ENCODE measurements at regions not wholly inside any gene's neighbourhood (a gene's known extent, or its start where the extent isn't known, plus 50 kb on each side); places are given as distances from the start of the nearest gene placed in this dataset.

DNA sequence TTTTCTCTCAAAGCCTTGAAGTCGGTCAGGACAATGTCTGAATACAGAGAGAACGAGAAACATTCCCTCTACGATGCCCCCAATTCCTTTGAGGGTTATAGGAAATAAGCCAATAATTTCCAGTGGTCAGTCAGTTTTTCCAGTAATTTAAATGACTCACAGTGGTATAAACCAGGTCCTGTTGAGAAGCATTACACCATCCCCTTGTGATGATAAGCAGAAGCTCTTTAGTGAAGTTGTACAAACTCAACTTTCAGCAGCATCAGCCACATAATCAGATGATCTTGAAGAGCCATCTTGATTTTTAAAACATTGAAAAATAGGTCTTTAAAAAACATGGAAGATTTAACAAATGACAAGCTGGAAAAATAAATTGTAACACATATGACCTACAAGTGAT, 173.9 kb upstream of the ZNF462 start:
- DNase-seq: no peak

DNA sequence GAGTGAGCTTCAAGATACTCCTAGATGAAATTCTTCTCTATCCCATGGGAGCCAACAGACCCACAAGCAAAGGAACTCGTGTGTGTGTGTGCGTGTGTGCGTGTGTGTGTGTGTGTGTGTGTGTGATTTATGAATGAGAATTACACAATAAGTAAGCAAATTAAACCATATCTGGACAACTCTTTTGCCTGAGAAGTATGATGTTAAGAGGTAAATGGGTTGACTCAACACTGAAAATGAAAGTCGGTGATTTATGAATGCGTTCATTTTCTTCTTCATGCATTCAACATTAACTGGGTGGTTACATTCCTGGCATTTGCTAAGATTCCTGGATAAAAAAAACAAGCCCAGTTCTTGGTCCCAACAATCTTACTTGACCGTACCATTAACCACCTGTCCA, 171.3 kb upstream of the ZNF462 start:
- DNase-seq: no peak

DNA sequence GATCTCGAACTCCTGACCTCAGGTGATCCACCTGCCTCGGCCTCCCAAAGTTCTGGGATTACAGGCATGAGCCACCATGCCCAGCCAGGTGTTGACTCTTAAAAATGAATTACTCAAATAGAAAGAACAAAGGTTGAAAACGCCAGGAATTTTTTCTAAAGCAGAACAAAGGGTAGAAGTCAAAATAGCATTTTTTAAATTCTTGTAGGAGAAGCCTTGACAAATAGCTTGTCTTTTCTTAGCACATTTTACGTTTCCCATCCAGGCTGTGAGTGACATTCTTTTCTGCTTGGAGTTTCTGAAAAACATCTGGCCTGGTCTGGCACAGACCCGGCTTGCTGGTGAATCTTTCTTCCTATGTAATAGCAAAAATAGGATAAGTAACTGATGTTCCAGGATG, 169.4 kb upstream of the ZNF462 start:
- no peak for DNase-seq

DNA sequence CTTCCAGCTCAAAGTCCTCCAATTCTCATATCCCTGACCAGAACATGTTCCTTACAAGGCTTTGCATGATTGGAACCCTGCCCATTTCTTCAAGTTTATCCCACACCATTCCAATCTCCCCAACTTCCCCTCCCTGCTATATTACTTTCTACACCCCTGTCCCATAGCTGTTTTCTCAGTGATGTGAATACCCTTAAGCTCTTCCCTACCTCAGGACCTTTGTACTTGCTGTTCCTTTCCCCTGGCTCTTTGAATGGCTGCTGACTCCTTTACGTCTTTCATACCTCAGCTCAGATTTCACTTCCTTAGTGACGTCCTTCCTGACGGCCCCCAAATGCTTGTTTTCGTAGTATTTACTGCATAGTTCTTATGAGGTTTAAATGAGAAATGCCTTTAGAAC, 166.2 kb upstream of the ZNF462 start:
- no peak for DNase-seq

DNA sequence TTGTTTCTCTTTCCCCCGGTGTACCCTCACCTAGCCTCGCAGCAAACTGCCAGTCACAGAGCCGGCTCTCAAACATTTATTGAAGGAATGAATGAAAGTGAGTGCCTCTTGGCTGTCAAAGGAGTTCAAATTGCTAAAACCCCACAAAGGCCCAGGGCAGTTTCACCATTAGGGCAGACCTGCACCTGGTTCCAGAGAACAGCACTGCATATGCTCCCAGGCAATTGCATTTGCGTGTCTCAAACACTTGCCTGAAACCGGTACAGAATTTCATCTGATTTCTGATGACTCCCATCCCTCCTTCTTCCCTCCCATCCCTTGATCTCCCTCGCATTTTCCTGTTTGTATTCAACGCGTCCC, 165.6 kb upstream of the ZNF462 start:
- no peak for DNase-seq

DNA sequence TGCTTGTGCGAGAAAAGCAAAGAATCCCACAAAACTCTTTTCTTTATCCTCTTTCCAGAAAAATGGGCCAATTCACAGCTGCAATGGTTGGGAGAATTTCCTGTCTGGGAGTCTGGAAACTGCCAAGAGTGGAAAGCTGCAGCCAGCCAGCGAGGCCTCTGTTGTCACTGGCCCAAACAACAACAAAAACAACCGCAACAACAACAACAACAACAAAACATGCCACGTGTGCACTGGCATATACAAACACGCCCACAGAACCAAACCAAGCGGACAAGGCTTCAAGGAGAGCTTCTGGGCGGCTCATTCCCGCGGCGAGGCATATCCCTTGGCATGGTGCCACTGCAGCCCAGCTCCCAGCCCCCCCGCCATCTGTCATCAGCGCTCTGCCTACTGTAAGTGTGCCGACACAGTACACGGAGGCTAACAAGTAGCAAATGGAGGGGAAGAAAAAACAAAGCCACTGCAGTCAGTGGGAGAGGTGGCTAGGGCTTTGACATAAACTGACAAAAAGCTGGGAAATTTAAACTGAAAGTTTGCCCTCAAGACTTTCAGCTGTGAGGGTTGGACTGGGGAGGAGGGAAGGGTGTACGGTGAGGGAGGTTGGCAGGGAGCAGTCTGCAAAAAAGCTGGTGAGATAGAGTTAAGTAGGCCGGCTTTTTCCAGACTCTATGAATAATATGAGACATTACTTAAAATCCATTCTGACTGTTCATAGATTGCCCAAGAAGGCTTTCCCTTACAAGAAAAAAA, 165.0 kb upstream of the ZNF462 start:
- no peak for DNase-seq

DNA sequence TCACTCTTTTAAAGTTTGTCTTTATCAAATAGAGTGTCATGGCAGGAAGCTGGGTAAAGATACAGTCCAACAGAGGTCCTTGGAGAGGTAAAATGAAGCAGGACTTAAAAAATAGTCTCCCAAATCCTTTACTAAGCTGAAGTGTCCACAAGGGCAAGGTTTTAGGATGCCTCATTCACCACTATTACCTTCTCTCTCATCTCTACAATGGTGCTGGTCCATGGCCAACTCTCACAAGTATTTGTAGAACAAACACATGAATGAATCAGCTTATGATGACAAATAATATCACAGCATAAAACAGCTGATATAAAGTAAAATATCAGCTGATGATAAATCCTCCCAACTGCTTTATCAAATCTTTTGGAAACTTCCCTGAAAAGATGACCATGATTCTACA, 162.3 kb upstream of the ZNF462 start:
- no peak for DNase-seq

DNA sequence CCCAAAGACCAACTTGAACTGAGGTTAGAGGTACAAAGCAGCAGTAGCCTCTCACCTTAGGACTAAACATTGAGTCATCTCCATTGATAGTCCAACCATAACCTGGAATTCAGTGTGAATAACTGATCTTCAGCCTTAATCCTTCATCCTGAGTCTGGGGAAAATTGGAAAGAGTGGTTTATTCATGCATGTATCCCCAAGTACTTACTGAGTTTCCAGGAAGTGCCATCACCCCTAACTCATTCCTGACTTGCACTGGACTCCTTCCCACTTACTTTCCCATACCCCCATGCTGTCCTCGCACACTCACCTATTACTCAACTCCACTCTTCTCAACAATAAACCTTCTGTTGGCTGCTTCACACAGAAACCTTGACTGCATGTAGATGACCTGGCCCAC, 161.4 kb upstream of the ZNF462 start:
- DNase-seq: no peak

DNA sequence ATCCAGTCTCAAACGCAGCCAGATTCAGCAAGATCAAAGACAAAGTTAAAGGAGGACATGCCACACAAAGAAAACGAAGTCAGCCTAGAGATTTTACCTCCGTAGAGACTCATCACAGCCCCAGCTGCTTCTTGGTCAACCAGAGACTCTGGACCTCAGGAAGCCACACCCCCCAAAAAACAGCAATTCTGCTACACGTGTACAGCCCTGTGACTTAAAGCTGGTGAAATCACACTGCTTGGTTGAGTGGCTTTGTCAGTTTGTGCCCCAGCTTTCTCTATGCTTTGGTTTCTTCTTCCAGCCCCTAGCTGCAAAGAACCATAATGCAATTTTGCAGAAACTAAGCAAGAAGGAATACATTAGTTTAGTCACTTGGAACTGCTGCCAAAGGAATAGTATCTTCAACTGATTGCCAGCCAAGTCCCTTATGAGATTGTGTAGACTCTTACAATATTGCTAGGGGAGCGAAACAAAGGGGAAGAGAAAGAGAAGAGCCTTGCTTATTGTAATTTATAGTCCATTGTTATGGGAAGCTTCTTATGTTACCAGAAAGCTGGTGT, 158.8 kb upstream of the ZNF462 start:
- no peak for DNase-seq

DNA sequence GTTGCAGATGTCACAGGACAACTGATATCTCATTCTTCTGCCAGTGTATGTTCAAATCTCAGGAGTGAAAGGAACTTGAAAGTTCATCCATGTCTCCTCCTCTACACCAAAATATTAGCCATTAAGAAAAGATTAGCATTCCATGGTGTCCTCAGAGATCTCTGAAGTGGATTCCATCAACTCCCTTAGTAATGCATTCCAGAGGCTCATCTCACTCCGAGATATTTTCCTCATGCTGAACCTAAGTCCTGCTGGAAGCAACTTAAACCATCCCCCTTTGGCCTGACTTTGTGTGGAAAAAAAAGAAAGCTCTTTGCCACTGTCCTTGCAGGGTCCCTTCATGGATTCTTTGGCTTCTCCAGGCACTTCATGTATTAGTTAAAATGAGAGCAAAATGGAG, 155.7 kb upstream of the ZNF462 start:
- DNase-seq: no peak

DNA sequence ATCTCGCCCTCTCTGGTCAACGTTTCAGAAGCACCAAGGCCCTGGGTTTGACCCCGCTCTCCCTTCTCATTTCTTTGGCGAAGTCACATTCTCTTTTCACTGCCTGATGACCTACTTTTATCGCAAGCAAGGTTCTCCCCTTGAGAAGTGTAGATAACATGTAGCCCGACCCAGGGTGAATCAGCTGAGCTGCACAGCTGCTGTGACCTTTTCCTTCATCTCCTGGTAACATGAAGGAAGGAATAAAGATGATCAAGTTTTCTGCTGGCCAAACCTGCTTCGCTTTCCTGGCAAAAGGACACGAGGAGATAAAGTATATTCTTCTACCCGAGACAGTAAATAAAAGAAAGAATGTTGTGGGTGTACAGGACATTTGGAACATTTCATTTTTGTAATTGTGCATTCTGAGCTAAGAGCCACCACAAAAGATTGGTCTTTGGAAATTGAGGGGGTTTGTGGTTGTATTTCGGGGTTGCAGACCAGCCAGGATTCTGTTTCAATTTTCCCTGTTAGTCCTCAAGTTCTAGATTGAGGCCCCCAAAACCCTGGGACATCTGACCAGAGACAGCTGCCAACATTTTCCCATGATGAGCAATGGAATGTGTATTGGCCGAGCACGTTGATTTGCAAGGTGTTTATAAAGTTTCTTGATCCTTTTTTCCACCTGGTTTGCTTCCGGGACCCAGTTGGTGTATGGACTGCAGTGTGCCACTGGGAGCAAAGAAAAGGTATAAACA, 155.1 kb upstream of the ZNF462 start:
- no peak for DNase-seq

DNA sequence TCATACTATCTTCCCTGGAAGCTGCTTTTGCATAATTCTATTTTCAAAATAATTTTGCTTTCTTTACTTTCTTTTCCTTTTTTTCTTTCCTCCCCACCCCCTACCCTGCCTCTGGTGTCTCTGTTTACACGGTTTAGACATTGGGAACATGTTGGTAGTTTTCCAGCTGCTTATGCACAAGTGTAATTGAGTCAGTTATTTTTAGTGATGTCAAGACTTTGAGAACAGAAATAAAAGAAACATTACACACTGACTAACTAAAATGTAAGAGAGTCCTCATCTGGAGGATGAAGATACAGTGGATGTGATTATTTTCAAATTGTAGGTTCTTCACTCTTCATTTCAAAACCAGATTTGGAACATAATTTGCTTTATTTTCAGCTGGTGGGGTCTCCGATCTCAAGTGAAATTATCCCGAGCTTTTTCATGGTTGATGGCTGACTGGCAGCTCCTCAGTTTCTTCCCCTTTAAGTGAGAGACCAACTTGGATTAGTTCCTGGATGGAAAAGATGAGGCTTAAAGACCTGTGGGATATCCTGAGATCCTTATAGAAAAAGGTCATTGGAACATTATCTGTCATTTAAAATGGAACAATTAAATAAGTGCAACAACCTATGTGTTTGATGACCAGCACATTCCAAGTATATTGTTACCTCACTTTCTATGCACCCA, 154.4 kb upstream of the ZNF462 start:
- DNase-seq: no peak

DNA sequence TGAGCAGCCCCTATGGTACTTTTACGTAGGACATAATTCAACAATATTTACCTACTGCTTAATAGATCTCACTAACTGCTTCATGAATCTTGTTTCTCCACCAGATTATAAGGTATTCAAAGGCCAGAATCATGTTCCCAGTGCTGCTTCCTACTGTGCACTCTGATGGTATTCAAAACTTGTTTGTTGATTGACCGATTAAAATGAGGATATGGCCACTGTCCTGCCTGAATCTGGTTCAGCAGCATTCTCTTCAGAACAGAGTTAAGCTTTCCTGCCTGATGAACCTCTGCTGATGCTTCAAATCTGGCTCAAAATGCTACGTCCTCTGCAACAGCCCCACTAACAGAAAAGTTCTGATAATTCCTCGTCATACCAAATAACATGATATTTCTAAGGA, 150.7 kb upstream of the ZNF462 start:
- DNase-seq: no peak

DNA sequence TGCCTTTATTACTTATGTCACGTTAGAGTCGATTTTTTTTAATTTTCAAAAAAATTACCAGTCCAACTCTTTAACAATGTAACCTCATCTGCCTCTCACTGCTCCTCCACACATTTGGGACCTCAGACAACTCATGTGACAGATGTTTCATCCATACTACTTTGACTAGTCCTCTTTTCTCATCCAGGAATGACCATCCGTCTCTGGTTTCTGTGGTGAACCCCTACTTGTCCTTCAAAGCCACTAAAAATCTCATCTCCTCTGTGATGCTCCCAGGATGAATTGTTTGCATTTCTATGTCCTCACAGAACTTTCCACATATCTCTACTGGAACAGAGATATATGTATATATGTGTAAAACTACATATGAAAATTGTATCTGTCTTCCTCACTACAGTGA, 149.8 kb upstream of the ZNF462 start:
- no peak for DNase-seq

DNA sequence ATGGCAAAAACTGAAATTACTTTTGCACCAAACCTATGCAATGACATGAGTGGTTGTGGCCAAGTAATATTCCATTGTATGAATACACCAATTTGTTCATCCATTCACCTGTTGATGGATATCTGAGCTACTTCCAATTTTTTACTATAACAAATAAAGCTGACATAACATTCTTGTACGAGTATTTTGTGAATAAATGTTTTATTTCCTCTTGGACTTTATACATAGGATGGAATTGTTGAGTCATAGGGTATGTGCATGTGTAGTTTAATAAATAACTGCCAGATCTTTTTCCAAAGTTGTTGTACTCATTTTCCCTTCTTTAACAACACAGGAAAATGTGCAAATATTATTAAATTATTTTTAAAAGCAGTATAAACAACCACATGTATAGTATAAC, 146.1 kb upstream of the ZNF462 start:
- DNase-seq: no peak

DNA sequence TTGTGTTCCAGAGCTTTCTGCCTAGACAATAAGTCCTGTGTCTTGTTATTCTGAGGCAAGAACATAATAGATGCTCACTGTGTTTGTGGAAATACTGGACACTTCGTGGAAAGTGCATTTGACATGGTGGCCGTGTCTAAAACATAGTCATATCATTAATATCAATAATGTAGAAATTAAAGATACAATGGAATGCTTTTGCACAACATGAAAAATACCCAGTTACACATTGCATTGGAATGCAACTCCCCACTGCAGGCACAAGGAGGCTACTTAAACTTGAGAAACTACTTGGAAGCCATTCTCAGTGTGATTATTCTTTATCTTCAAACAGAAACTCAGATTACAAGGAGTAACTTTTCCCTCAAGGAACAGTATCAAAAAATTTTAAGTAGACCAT, 145.3 kb upstream of the ZNF462 start:
- no peak for DNase-seq

DNA sequence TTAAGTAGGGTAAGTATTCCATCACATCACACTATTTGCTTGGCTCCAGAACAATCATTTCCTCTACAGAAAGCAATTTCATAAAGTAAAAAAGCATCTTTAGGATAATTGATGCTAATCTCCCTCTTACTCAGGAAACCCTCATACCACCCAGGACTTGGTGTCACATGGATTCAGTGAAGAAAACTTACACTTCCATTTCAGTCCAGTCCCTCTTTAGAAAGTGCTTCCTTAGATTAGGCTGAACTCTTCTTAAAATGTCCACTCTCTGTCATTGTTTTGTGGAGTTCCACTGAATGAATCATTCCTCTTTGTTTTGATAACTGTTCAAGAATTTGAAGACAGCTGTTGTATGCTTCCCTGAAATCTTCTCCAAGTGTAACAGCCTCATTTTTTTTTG, 144.0 kb upstream of the ZNF462 start:
- no peak for DNase-seq

DNA sequence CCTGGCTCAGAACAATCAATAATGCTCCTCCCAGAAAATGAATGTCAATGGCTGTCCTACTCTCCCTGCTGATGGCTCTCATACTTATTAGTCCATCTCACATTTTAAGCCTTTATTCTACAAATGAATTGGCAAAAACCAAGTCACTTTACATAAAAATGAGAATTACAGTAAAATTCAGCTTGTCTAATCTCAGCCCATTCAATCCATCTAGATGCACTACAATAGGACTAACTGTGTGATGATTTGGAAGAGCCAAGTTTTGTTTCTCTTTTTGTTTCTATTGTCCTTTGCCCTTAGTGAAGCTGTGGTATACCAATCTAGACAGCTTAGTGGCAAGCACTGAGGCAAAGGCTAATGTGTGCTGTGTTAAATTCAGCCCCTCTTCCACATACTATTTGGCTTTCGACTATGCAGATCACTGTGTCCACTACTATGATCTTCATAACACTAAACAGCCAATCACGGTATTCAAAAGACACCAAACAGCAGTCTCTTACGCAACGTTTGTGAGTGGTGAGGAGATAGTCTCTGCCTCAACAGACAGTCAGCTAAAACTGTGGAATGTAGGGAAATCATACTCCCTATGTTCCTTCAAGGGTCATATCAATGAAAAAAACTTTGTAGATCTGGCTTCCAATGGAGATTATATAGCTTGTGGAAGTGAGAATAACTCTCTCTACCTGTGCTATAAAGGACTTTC, 140.8 kb upstream of the ZNF462 start:
- DNase-seq: no peak

DNA sequence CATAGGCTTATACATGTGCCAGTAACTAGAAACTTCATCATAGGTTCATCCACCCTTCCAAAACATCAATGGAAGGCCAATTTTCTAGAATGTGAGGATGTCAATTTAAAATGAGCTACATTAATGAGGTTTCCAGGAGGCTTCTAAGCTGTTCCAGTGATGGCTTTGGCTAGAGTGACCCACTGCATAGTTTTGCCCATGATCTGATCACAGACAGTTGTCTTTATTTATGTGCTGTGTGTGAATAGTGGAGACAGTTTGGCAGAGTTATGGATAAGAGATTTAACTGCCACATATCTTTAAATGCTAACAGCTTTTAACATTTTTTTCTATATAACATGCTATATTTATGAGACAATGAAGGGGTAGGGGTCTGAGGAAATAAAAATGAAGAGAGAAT, 139.0 kb upstream of the ZNF462 start:
- no peak for DNase-seq

DNA sequence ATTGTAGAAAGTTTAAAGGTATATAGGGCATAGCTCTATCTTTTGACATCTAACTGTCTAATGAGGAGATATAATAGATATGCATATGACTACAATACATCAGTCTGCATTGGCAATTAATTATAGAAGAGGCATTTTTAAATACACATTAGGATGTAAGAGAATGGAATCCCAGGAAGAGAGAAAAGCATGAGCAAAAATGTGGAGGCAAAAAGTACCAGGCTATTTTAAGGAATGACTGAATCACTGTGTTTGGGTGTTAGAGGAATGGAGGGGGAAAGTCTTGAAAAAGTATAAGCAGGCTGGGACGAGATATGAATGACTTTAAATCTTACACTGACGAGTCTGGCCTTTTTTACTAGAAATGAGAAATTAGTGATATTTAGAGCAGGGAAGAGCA, 138.4 kb upstream of the ZNF462 start:
- no peak for DNase-seq

DNA sequence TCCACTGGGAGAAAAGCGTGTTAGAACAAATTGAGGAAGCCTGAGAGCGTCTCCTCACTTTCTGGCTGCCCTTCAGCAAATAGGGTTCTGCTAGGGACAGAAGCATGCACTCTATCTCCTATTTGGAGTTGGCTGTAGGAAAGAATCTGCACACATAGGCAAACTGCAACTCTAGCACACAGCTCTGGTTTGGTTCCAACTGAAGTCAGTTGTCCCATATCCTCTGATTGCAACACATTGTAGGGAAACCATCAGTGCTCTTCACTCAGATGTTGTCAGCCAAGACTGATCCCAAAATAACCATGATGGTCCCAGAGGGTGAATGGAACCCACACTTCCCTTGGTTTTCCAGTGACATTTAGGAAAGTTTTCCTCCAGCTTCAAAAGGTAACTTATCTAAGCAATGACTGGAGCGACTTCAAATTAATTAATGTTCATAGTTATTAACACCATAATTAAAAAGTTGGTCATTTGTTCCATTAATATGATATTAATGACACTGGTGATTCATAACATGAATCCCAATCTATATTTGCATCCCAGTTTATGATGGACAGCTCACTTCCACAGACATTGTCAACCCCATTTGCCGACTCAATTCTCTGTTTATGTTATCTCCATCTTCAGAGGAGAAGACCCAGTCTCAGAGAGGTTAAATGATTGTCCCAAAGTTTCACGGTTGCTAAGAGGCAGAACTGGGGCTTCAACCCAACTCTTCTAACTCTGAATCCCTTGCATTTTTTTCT, 136.7 kb upstream of the ZNF462 start:
- DNase-seq: no peak

DNA sequence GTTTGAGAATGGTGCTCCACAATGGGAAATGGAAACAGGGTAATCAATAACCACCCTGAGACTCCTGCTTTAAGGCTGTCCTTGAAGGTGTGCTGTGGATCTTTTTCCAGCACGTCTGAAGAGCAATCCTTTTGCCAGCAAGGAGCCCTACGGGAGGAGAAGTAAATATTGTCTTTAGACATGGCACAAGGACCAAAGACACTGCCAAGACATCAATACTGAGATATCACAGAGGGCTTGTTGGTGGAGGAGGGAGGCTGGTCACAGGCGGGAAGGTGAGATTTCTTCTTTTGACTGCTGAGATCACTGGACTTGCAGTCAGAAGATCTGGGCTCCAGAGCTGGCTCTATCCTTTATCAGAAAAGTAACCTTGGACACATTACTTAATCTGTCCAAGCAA, 135.0 kb upstream of the ZNF462 start:
- DNase-seq: no peak

DNA sequence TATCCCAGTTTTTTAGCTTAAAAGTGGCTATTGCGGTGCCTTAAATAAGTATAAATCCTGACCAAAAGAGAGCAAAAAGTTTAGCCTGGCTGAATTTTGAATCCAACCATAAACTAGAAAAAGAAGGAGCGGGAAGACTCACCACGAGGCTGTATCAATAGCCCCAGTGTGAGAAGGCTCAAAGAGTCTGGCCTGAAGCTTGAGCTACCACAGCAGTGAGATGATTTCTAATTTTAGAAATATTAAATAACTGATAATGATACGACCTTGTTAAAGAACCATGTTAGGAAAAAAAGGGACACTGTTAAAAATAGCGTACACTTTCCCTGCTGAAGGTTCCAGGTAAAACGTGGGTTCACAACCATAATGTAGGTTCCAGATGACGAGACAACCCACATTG, 134.1 kb upstream of the ZNF462 start:
- DNase-seq: no peak
